ENCODE measurements at regions not wholly inside any gene's neighbourhood (a gene's known extent, or its start where the extent isn't known, plus 50 kb on each side); places are given as distances from the start of the nearest gene placed in this dataset.
"Not testable (repeated sequence)": the region's sequence is repeated elsewhere in the genome, so short reads cannot be mapped to it uniquely, and the experiment has no call there.

DNA sequence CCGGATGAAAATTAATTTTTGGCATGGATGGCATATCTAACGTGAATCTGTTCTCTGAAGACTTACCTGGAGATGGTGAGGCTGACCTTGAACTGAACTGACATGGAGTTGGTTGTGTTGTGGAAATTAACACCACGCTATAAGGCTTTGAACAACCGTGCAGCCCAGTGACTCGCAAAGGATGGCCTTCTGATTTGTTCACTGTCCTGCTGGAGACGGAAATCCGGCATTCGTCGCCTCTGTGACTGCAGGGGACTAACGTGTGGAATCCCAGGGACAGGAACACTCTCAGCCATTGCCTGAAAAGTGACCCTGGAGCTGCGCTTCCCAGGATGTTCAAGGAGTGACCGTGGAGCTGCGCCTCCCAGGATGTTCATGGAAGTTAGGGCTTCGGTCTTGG is 100.3 kb downstream of the NPIPB11 start:
- no peak overlapping the region for H3K4me3 ChIP-seq (replicated peaks in 1 of 2; ENCODE audit: low read depth in 2 of 2, low read length in 2 of 2)
- no peak for DNase-seq (ENCODE audit: low read depth in 2 of 2)
- TF ChIP-seq CTCF (IDR thresholded peaks at IDR 0.05; ENCODE audit: low read depth, low read length): no peak

- not testable (repeated sequence) for H3K4me3 ChIP-seq (replicated peaks in 1 of 2; ENCODE audit: low read depth in 2 of 2, low read length in 2 of 2); DNase-seq (ENCODE audit: low read depth in 2 of 2)
Measured at GRCh38 chr16:29305018-29305417, 101.5 kb downstream of the NPIPB11 start.

- DNase-seq (ENCODE audit: low read depth in 2 of 2): no peak
Measured at GRCh38 chr16:29304251-29304650, 102.3 kb downstream of the NPIPB11 start.

GRCh38 chr16:29303520-29303919 is 103.0 kb downstream of the NPIPB11 start:
- no peak overlapping the region for H3K4me3 ChIP-seq (replicated peaks in 1 of 2; ENCODE audit: low read depth in 2 of 2, low read length in 2 of 2)
- no peak for TF ChIP-seq CTCF (IDR thresholded peaks at IDR 0.05; ENCODE audit: low read depth, low read length)

More at GRCh38 chr16:29304251-29304650, 102.3 kb downstream of the NPIPB11 start:
- TF ChIP-seq CTCF (IDR thresholded peaks at IDR 0.05; ENCODE audit: low read depth, low read length): no peak
- H3K4me3 ChIP-seq (replicated peaks in 1 of 2; ENCODE audit: low read depth in 2 of 2, low read length in 2 of 2): no peak overlapping the region

DNA sequence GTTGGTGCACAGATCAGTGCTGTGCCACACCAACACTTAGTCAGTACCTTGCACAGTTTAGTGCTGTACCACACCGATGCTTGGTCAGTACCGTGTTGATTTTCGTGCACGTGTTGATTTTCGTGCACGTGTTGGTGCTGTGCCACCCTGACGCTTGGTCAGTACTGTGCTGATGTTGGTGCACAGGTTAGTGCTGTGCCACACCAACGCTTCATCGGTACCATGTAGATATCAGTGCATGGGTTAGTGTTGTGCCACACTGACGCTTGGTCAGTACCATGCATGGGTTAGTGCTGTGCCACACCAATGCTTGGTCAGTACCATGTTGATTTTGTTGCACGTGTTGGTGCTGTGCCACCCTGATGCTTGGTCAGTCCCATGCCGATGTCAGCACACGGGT is 103.5 kb downstream of the NPIPB11 start:
- DNase-seq (ENCODE audit: low read depth in 2 of 2): no peak
- TF ChIP-seq CTCF (IDR thresholded peaks at IDR 0.05; ENCODE audit: low read depth, low read length): no peak
- H3K4me3 ChIP-seq (replicated peaks in 1 of 2; ENCODE audit: low read depth in 2 of 2, low read length in 2 of 2): no peak overlapping the region

More at GRCh38 chr16:29303520-29303919, 103.0 kb downstream of the NPIPB11 start:
- no peak for DNase-seq (ENCODE audit: low read depth in 2 of 2)

GRCh38 chr16:29302433-29302832 is 104.1 kb downstream of the NPIPB11 start:
- not testable (repeated sequence) for H3K4me3 ChIP-seq (replicated peaks in 1 of 2; ENCODE audit: low read depth in 2 of 2, low read length in 2 of 2); DNase-seq (ENCODE audit: low read depth in 2 of 2)

DNA sequence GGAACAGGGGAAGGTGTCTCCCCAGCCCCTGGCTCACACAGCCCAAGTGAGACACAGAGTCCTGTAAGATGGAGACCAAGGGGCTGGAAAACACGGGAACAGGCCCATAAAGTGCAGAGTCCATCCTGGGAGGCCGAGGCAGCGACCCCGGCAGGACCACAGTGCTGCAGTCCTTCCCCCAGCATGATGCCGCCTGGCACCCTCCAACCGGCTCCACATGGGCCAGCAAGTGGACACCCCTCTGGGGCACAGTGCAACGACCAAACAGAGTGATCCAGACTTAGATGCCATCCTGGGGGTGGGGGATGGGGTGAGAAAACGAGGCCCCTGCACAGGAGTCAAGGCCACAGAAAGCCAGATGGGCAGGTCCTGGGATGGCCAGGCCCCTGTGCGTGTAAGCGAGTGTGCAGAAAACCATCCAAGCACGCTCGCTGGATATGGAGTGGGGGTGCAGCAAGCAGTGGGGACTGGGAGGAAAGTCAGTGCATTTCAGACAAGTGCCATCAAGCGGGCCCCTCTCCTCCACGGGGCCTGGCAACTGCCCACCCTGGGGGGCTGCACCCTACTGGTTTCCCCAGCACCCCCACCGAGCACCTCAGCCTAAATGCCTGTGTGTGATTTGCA is 104.7 kb downstream of the NPIPB11 start:
- DNase-seq (ENCODE audit: low read depth in 2 of 2); H3K4me3 ChIP-seq (replicated peaks in 1 of 2; ENCODE audit: low read depth in 2 of 2, low read length in 2 of 2): not testable (repeated sequence)

DNA sequence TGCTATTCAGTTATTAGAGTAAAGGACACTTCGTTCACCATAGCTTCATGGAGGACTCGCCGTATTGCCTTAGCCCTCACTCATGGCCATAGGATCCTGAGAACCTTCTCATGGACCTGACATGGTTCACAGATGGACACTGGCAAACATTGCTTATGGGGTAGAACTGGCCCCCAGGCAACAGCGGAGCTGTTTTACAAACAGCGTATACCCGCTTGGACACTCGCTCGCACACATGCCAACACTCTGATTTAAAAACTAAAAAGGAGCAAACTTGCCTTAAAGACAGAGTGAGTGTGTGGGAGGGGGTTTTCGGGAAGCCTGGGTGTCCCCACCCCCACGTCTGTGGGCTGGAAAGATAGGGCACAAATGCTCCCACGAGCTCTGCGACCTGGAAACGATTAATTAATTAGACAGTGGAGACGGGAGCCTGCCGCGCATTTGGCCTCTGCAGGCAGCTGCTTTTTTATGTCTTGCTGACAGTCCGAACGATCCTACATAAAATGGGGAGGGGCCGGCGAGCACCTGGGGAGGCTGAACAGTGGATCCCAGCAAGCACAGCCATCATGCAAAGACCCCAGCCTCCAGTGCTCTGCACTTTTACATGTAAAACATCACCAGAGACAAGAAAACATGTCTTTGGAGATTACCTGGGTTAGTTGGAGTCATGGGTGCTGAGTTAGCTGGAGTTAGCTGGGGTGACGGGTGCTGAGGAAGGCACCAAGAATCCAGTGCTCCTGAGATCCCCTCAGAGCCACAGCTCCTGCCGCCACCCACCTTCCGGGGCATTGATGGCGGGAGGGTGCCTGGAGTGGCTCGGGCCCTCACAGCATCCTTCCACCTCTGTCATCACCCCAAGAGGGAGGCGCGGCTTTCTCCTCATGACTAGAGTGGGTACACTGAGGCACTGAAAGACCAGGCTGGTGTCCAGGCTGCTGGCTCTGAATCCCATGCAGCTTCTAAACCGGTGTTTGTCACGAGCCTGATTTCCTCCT is 105.7 kb downstream of the NPIPB11 start:
- not testable (repeated sequence) for DNase-seq (ENCODE audit: low read depth in 2 of 2); H3K4me3 ChIP-seq (replicated peaks in 1 of 2; ENCODE audit: low read depth in 2 of 2, low read length in 2 of 2)

DNA sequence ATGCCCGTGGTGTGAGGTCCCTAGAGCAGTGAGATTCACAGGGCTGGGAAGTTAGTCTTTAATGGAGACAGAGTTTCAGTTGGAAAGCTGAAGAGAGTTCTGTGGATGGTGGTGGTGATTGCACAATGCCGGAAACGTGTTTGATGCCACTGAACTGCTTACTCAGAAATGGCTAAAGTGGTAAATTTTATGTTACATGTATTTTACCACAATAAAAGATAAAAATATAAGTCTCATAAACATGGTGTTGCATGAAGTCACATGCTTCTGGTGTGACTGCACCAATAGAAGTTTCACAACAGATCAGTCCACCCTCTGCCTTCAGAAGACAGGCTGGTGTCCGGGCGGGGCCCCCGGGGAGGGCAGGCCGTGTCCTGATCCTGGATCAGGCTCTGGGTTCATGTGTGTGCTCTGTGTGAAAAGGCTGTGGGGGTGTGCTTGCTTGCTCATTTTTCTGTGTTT is 106.5 kb downstream of the NPIPB11 start:
- H3K4me3 ChIP-seq (replicated peaks in 1 of 2; ENCODE audit: low read depth in 2 of 2, low read length in 2 of 2): not testable (repeated sequence)
- peak; percentile 65 to 75 for DNase-seq (ENCODE audit: low read depth in 2 of 2)

DNA sequence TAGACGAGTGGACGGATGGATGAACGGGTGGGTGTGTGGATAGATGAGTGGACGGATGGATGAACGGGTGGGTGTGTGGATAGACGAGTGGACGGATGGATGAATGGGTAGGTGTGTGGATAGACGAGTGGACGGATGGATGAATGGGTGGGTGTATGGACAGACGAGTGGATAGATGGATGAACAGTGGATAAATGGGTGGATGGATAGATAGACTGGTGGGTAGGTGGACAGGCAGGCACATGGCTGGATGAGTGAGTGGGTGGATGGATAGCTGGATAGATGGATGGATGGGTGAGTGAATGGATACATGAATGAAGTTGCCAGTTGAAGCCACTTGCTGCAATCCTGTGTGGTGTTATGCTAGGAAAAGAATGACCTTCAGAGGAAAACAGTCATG is 107.5 kb downstream of the NPIPB11 start:
- not testable (repeated sequence) for DNase-seq (ENCODE audit: low read depth in 2 of 2); H3K4me3 ChIP-seq (replicated peaks in 1 of 2; ENCODE audit: low read depth in 2 of 2, low read length in 2 of 2)

- not testable (repeated sequence) for H3K4me3 ChIP-seq (replicated peaks in 1 of 2; ENCODE audit: low read depth in 2 of 2, low read length in 2 of 2); DNase-seq (ENCODE audit: low read depth in 2 of 2)
Measured at GRCh38 chr16:29298307-29298706, 108.2 kb downstream of the NPIPB11 start.

DNA sequence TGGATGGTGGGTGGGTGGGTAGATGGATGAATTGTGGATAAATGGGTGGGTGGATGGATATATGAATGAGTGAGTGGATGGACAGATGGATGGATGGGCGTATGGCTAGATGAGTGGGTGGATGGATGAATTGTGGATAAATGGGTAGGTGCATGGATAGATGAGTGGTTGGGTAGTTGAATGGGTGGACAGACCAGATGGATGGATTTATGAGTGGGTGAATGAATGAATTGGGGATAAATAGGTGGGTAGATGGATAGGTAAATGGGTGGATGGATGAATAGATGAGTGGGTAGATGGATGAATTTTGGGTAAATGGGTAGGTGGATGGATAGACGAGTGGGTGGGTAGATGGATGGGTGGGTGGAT is 108.7 kb downstream of the NPIPB11 start:
- H3K4me3 ChIP-seq (replicated peaks in 1 of 2; ENCODE audit: low read depth in 2 of 2, low read length in 2 of 2); DNase-seq (ENCODE audit: low read depth in 2 of 2): not testable (repeated sequence)

DNA sequence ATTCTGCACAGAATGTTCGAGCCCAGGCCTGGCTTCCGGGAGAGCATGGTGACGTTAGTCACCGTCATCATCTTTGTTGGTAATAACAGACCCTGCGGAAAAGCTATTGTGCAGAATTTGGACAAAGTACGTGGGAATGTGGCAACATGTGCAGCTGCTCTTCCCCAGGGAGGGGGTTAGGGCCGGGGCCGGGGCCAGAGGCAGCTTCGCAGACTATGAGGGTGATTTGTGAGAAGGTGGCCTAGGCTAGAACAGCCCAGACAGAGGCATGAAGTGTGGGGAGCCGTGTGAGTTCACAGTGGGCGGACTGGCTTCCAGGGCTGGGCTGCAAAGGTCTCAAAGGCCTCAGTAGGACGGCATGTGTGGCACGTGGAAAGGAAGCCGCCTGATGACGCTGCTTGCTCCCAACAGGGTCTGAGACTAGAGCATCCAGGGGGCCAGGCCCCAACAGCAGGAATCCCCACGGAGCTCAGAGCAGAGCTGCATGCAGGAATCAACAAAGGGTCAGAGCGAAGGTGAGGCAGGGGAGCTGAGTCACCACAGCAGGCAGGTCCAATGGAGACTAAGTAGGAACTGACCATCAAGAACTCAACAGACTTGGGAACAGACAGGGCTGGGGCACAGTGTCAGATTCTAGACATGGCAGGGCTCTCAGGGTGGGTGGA is 109.2 kb downstream of the NPIPB11 start:
- H3K4me3 ChIP-seq (replicated peaks in 1 of 2; ENCODE audit: low read depth in 2 of 2, low read length in 2 of 2): not testable (repeated sequence)
- DNase-seq (ENCODE audit: low read depth in 2 of 2): peak; percentile 26 to 43
